Loucy (cell line): ENCODE measurements at regions not wholly inside any gene's neighbourhood (a gene's known extent, or its start where the extent isn't known, plus 50 kb on each side); places are given as distances from the start of the nearest gene placed in this dataset.

Source experiments
- H2AFZ ChIP-seq: fragments of 200-600 bp; sonication (generic); 2 replicates; pipeline ENCODE4 v1.6.0; 2016; ENCODE audit warnings: antibody characterized with exemption, mild to moderate bottlenecking, low read length, moderate library complexity
- H3F3A ChIP-seq: fragments of 200-600 bp; 2 replicates; pipeline ENCODE4 v1.6.0; 2016; ENCODE audit warnings: antibody characterized with exemption, low read depth, mild to moderate bottlenecking
- H3K27me3 ChIP-seq: fragments of 200-600 bp; sonication (generic); 2 replicates; pipeline ENCODE4 v1.6.1; 2014; ENCODE audit warnings: low read length, mild to moderate bottlenecking; ENCODE audit not compliant: insufficient read depth, poor library complexity, severe bottlenecking
- H3K36me3 ChIP-seq: fragments of 200-600 bp; sonication (generic); 2 replicates; pipeline ENCODE4 v1.6.1; 2016; ENCODE audit warnings: low read length; ENCODE audit not compliant: insufficient read depth
- H3K4me1 ChIP-seq: fragments of 200-600 bp; sonication (generic); 2 replicates; pipeline ENCODE4 v1.5.1; 2014; ENCODE audit warnings: low read length, mild to moderate bottlenecking; ENCODE audit not compliant: insufficient read depth, poor library complexity, severe bottlenecking
- H3K4me2 ChIP-seq: fragments of 200-600 bp; sonication (generic); 2 replicates; pipeline ENCODE4 v1.6.0; 2014; ENCODE audit warnings: antibody characterized with exemption, low read length, low read depth, mild to moderate bottlenecking; ENCODE audit not compliant: poor library complexity, severe bottlenecking
- H3K4me3 ChIP-seq: fragments of 200-600 bp; sonication (generic); 2 replicates; pipeline ENCODE4 v1.5.1; 2014; ENCODE audit warnings: low read length, mild to moderate bottlenecking, mixed read lengths; ENCODE audit not compliant: poor library complexity, severe bottlenecking
- H3K79me2 ChIP-seq: fragments of 200-600 bp; sonication (generic); 2 replicates; pipeline ENCODE4 v1.6.1; 2014; ENCODE audit warnings: low read length; ENCODE audit not compliant: insufficient read depth
- H3K9ac ChIP-seq: fragments of 200-600 bp; sonication (generic); 2 replicates; pipeline ENCODE4 v1.6.0; 2014; ENCODE audit warnings: mild to moderate bottlenecking, low read depth, low read length, moderate library complexity; ENCODE audit not compliant: poor library complexity, severe bottlenecking
- H3K9me2 ChIP-seq: fragments of 200-600 bp; sonication (generic); replicated peaks from 2 replicates; pipeline ENCODE4 v1.6.1; 2016; ENCODE audit warnings: low read depth, low read length, mixed read lengths
- H3K9me3 ChIP-seq: fragments of 200-600 bp; sonication (generic); 2 replicates; pipeline ENCODE4 v1.6.1; 2014; ENCODE audit warnings: mild to moderate bottlenecking, antibody characterized with exemption, low read length, low read depth; ENCODE audit not compliant: insufficient read depth
- H4K20me1 ChIP-seq: fragments of 200-600 bp; sonication (generic); 2 replicates; pipeline ENCODE4 v1.6.0; 2014; ENCODE audit warnings: antibody characterized with exemption, low read length, mild to moderate bottlenecking; ENCODE audit not compliant: insufficient read depth, poor library complexity, severe bottlenecking
- CTCF ChIP-seq: fragments of 200-600 bp; sonication (generic); conservative IDR thresholded peaks from 2 replicates; pipeline ENCODE4 v1.5.1; 2014; ENCODE audit warnings: mild to moderate bottlenecking, antibody characterized with exemption, low read length
- EZH2phosphoT487 ChIP-seq: fragments of 200-600 bp; IDR thresholded peaks from 2 replicates; pipeline ENCODE4 v1.6.1; 2018; ENCODE audit warnings: antibody characterized with exemption, mild to moderate bottlenecking, moderate library complexity, borderline replicate concordance

- no peak overlapping the region for H3K4me2 ChIP-seq
- TF ChIP-seq CTCF (no peak), EZH2phosphoT487 (no peak)
- no peaks in the 10 kb centered on the region for H3K4me1 ChIP-seq
- H4K20me1 ChIP-seq: no peaks in the 10 kb centered on the region
- H3K9ac ChIP-seq: no peak overlapping the region
- no peaks in the 10 kb centered on the region for H3K9me2 ChIP-seq
- no peak overlapping the region for H2AFZ ChIP-seq
- no peaks in the 10 kb centered on the region for H3F3A ChIP-seq
- no peaks in the 10 kb centered on the region for H3K27me3 ChIP-seq
- no peak overlapping the region for H3K4me3 ChIP-seq
- H3K36me3 ChIP-seq: no peaks in the 10 kb centered on the region
- no peaks in the 10 kb centered on the region; the same call in 1 of the 2 replicates for H3K9me3 ChIP-seq
- H3K79me2 ChIP-seq: no peaks in the 10 kb centered on the region
Observed at GRCh38 chr11:115065314-115065713, 387.0 kb downstream of the NXPE2 start.

- Histone ChIP-seq H2AFZ (no peak overlapping the region), H3K4me1 (no peaks in the 10 kb centered on the region), H3K9me2 (no peaks in the 10 kb centered on the region), H3K79me2 (no peaks in the 10 kb centered on the region), H3K36me3 (no peaks in the 10 kb centered on the region), H3K4me2 (no peak overlapping the region), H3F3A (no peaks in the 10 kb centered on the region), H3K27me3 (no peaks in the 10 kb centered on the region), H4K20me1 (no peaks in the 10 kb centered on the region), H3K4me3 (no peak overlapping the region), H3K9me3 (no peaks in the 10 kb centered on the region; the same call in 1 of the 2 replicates), H3K9ac (no peak overlapping the region)
- TF ChIP-seq EZH2phosphoT487 (no peak), CTCF (no peak)
Observed at GRCh38 chr11:115065830-115066664, 387.7 kb downstream of the NXPE2 start.

GRCh38 chr11:115067471-115067870 lies 389.1 kb downstream of the NXPE2 start:
- Histone ChIP-seq H3F3A (no peaks in the 10 kb centered on the region), H3K36me3 (no peaks in the 10 kb centered on the region), H3K27me3 (no peaks in the 10 kb centered on the region), H3K4me1 (no peaks in the 10 kb centered on the region), H3K9me2 (no peaks in the 10 kb centered on the region), H2AFZ (no peak overlapping the region), H3K9me3 (no peaks in the 10 kb centered on the region; the same call in 1 of the 2 replicates), H3K79me2 (no peaks in the 10 kb centered on the region), H3K4me2 (no peak overlapping the region), H4K20me1 (no peaks in the 10 kb centered on the region), H3K4me3 (no peak overlapping the region), H3K9ac (no peak overlapping the region)
- TF ChIP-seq CTCF (no peak), EZH2phosphoT487 (no peak)
